Right ventricle myocardium superior (tissue), 1 donor: ENCODE measurements at regions not wholly inside any gene's neighbourhood (a gene's known extent, or its start where the extent isn't known, plus 50 kb on each side); places are given as distances from the start of the nearest gene placed in this dataset.

ENCODE experiments used
- ATAC-seq: fragments of 200-7000 bp; cut with Tn5 transposase; one replicate; pipeline ENCODE4 v1.9.1; 2020; ENCODE audit warnings: mild to moderate bottlenecking; ENCODE audit not compliant: poor library complexity
- DNase-seq: peaks from one replicate; pipeline ENCODE4 v3.0.0-alpha.2; 2020
- intact Hi-C: fragments of 100-400 bp; cut with DNase I; formaldehyde crosslinking; loops from one replicate; pipeline ENCODE4 v1.11.2; 2022
- donor health status: DM: no; HTN: yes; CAD: no; lungs with severe emphysema.

DNA sequence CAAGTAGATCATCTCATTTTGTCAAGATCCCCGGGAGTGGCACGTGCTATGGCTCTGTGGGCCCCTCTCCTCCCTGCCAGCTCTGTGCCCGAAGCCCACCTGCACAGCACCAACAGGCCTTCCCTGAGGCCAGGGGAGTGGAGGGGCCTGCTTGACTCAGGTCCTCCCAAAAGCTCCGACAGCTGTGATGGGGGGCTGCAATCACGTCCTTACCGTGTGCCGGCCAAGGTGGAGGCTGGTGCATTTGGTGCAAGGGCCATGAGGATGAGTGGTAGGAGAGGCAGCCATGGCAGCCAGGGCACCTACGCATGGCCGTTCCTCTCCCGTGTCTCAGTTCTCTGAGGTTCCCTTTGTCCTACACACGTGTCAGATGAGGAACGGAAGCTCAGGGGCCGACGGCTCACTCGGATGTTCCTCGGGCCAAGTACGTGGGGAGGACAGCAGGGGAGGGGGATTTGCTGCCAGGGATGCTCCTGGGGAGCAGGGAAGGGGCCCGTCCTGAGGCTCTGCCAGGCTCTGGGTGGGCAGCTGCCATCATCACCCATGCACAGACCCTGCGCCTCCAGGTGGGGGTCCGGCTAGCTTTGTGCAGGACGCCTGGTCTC lies 95.8 kb downstream of the HMX1 start:
- DNase-seq, result peak; percentile 20
- intact Hi-C loops, result no loop called here
- no peak for ATAC-seq

DNA sequence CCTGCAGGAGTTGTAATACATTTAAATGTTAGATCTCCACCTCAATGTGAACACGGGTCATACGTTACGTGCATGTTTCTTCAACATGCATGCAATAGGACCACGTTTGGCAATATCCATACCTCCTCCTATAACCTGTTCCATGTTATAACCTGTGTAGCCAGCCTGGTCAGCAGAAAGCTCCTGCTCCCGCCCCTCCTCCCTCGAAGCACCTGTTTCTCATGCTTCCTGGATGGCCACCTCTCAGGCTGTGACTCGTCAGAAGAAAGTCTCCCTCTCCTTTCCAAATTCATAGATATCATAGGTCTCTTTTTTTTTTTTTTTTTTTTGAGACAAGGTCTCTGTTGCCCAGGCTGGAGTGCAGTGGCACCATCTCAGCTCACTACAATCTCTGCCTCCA lies 96.5 kb downstream of the HMX1 start:
- DNase-seq (no peak), ATAC-seq (no peak)
- intact Hi-C loops, result no loop called here

DNA sequence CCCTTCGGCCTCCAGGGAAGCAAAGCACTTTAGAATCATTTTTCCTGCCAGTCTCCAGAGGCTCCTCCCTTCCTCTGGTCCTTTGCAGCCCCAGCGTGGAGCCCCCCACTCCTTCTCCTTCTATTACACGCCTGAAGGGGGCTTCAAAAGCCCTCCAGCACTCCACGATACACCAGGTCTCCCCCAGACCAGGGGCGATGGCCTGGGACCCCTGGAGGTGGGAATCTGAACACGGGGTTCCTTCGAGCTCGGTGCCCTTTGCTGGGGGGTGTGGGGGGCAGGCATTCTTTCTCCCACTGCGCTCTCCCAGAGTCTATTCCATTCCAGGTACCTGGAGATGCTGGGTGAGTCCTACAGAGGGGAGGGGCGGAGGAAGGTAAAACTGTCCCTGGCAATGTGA lies 97.6 kb downstream of the HMX1 start:
- intact Hi-C loops, result no loop called here
- ATAC-seq, result no peak
- DNase-seq, result peak; percentile 17

DNA sequence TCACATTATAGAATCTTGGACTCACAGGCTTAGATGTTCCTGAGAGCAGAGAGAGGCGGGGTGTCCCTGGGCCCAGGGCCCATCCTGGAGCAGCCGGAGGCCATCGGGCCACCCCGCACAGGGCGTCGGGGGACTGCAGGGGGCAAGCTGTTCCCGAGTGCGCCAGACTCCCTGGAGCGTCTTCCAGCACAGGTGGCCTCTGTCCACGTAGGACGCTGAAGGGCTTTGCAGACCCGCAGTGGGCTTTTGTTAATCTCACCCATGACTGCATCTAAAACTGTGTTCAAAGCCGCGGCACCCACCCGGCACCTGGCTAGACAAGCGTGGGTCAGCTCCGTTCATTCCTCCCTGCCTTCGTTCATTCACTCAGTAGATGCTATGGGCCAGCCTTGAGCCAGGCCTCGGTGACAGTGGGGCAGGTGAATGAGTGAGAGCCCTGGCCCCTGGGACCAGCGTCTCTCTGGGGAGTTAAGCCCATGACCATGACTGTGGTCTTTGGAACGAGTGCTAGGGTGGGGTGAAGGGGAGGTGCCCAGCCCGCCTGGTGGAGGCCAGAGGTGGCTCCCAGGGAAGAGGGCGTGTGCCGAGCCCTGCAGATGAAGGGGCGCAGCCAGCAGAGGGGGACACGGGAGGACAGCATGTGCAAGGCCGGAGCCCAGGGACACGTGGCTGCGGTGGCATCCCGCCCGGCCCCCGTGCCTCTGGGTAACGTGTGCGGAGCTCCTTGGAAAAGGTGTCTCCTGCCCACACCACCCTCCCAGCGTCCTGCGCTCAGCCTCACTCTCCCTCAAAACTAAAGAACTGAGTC lies 98.3 kb downstream of the HMX1 start:
- peak; percentile 22 for DNase-seq
- ATAC-seq, result no peak
- intact Hi-C loops, result no loop called here

DNA sequence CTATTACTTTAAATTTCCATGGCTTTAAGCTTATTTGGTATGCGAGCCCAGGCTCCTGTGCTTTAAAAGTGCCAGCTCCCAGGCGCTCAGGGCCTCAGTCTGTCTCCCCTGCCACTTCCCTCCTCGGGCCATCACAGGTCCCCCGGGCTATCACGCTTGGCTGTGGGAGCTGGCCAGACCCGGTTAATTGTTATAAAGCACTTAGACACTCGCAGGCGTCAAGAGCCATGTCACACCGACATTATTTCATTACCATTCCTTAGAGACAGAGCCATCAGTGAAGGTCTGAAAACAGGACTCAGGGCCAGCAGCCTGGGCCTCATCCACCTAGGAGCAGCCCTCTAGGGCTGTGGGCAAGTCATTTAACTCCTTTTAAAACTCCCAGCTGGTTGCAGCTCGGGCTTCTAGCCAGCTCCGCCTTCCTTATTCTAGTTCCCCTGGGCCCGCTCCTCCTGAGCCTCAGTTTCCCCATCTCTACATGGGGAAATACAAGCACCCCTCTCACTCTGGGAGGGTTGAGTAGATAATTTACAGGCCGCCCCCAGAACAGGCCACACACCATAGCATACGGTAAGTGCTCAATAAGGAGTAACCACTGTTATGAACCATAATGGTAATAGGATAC lies 99.0 kb downstream of the HMX1 start:
- ATAC-seq (no peak), DNase-seq (peak; percentile 28)
- intact Hi-C loops, result no loop called here

- ATAC-seq (no peak), DNase-seq (peak; percentile 6)
- intact Hi-C loops, result no loop called here
These were observed 100.0 kb downstream of the HMX1 start for GRCh38 chr4:8771666-8772065.

DNA sequence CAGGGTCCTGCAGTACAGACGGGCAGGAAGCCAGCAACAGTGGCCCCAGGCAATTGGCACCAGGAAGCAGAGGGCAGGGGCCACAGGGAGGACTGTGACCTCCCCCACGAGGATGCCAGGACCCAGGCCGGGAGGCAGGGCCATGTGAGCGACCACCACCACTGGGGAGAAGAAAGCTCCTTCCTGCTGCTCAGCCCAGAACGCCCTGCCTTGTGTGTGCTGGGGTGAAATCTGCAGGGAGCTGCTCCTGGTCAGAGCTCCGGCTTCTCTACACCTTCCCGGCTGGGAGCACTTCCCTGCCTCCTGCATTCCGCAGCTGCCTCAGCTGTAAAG lies 100.4 kb downstream of the HMX1 start:
- DNase-seq, result peak; percentile 31
- no peak for ATAC-seq
- intact Hi-C loops, result no loop called here

DNA sequence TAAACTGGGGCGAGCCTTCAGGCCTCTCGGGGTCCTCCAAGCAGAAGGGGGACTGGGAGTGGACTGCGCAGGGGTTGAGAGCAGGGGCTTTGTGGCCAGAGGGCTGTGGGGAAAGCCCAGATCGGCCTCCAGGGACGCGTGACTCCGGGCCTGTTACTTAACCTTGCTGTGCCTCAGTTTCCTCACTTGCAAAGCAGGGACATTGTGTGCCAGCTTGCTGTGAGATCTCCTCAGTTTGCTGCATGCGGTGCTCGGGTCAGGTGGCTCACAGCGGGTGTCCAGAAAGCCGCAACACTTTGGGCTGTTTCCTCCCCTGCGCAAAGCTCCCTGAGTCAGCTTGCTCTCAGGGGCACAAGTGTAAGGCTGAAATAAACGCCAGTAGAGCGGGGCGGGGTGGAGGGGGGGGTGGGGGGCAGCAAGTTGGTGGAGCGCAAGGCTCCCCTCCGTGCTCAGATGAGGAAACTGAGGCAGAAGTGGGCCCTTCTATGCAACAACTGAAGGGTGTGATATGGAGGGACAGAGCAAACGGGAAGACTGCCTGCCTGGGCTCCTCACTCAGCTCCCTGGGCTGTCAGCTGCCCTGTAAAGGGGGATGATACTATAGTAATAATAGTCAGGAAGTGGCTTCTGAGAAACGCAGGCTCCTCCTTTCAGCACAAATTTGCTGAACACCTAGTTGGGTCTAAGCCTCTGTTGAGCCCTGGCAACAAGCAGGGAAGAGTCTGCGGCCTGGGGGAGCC lies 101.0 kb downstream of the HMX1 start:
- peak; percentile 20 for DNase-seq
- intact Hi-C loops, result no loop called here
- no peak for ATAC-seq

DNA sequence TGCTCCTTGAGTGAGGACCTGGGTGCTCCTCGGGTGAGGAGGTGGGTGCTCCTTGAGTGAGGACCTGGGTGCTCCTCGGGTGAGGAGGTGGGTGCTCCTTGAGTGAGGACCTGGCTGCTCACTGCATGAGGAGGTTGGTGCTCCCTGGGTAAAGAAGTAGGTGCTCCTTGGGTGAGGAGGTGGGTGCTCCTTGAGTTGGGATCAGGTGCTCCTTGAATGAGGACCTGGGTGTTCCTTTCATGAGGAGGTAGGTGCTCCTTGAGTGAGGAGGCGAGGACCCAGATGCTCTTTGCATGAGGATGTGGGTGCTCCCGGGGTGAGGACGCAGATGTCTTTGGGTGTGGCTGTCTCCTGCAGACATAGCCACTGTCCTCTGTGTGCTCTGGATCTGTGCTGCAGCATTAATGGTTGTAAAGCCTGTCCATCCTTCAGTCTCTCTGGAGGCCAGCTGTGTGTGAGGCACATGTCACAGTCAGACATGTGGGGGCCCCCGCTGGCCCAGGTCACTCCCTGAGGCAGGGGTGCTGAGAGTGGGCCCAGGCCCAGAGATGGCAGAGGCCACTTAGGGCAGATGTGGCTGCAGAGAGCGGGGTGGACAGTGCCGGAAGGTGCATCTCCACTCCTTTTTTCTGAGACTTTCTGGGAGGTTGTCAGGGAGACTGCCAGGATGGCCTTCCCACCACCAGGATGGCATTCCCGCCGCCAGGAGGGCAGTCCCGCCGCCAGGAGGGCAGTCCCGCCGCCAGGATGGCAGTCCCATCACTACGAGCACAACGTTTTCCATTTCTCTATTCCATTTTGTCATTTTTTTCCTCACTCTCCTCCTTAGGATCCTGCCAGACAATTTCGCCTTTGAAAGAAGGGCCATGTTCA lies 101.8 kb downstream of the HMX1 start:
- DNase-seq (peak; percentile 33), ATAC-seq (no peak)
- intact Hi-C loops, result no loop called here

DNA sequence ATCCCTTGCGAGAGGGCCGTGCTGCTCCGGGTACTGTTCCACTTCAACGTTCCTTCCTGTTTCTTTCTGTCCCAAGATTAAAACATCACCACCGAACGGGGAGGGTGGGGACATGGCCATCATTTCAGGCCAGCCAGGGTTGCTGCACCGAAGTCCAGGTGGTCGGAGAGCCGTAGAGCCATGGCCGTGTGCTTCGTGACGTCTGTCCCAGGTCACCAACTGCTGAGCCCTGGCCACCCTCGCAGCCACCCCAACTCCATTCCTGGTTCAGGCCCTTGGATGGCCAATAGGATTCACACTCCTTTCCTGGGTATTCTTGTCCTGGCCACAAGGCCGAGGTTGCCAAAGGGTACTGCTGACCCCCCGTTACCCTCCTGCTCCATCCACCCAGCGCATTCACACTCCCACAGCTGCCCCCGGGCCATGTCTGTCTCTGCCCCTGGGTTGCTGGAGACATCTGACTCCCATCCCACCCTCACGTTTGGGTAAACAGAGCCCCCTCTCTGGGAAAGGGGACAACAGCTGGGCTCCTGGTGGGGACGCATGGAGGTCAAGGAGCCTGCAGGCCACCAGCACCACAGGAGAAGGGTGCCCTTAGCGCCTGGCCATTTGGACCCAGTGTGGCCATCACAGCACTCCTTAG lies 103.2 kb downstream of the HMX1 start:
- intact Hi-C loops, result no loop called here
- no peak for ATAC-seq
- peak; percentile 22 for DNase-seq

DNA sequence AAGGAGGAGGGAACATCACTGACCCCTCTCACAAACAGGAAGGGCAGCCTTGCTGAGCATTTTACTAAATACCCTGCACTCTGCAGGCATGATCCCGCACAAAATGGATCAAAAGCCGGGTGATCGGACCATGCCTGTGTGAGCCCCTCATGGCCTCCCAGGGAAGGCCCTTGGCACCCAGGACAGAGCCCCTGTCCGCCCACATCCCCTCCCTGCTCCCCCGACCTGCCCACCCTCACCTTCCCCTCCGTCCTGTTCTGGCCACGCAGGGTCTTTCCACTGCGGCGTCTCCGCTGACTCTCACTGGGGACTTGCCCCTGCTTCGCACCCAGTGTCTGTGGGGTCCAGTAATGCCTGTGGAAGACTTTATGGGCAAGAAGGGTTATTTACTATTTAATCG lies 105.0 kb downstream of the HMX1 start:
- intact Hi-C loops, result no loop called here
- peak; percentile 21 for DNase-seq
- ATAC-seq, result no peak

GRCh38 chr4:8765631-8766590 lies 105.7 kb downstream of the HMX1 start:
- no peak for ATAC-seq
- intact Hi-C loops, result no loop called here
- DNase-seq, result peak; percentile 37

DNA sequence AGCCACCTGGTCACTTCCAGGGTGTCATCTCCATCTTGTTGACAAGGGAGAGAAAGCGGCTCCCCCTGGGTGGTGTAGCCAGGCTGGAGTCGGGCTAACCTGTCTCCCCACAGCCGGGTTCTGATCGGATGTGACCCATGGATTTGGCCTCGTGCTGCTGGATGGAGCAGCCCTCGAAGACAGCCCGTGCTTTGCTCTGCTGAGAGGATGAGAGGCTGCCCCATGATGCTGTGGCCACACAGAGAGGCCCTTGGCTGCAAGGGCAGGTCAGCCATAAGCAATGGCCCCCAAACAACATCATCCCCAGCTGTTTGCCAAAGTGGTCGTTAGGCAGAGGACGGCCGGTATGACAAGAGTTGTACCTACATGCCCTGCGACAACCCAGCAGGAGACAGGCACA lies 106.6 kb downstream of the HMX1 start:
- ATAC-seq, result no peak
- DNase-seq, result peak; percentile 30
- intact Hi-C loops, result no loop called here

DNA sequence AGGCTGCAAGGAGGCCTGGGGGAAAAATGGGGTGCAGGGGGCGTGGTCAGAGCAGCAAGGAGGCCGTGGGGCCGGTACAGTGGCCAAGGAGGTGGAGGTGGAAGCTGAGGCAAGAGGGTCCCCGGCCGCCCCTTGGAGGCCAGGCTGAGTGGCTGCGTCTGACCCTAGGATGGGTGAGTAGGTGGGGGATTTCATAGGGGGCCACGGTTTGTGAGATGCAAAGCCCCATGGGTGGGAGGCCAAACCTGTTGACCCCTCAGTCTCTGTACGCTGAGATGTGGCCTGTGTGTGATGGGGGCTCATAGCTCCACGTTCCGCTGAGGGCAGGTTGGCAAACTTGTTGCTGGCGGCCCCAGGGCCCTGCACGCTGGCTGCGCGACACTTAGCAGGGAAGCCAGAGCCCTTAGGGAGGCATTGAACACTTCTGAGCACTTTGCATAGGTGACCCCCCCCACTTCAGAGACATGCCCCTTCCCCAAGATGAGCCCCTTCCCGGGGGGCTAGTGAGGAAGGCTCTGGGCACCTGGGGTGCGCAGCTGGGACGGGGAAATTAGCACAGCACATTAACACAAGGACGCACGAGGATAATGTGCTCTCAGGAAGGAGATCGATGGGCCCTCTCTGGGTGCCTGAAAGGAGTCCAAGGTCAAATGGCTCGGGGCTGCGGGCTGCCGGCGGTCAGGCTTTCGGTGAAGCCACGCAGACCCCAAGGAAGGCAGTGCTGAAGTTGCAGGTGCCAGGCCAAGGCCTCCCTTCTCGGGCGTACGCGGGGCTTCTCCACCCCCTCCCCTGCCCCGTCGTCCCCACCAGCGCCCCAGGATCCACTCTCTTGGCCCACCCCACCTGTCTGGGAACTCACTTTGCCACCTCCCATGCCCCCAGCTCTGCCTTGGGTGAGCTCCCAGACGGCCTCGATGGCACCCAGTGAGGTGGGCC lies 107.4 kb downstream of the HMX1 start:
- peak; percentile 15 for DNase-seq
- intact Hi-C loops, result no loop called here
- no peak for ATAC-seq

DNA sequence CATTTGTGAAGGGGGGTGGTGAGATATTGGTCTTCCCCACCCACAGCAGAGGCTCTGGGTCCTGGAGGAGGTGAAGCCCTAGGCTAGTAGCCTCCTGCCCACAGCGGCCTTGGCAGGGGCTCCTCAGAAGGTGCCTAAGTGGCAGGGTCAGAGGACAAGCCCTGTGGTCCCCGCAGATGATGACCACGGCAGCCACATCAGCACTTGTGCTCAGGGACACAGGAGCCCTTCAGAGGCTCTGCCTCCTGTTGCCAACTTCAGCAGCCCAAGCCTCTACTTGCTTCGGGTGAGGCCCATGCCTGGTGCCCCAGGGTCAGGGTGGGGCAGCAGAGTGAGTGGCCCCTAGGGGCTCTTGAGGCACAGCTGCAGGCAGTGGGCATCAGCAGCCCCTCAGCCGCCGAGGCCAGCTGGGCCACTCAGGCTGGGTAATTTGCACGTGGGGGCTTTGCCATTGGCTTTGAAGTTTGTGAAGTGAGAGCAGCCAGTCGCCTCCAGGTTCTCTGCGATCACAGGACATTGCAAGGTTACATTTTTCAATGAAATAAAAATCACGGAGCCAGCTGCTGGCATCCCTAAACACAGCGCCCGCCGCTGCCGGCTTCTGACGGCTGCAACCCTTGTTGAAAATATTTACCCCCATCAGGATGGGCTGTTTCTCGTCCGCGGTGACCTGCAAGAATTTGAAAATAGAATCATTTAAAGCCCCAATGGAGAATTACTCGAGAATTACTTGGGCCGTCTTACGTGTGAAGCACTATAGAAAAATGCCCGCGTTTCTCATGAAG lies 108.5 kb downstream of the HMX1 start:
- DNase-seq, result peak; percentile 19
- ATAC-seq, result no peak
- intact Hi-C loops, result no loop called here
